ENCODE measurements at regions not wholly inside any gene's neighbourhood (a gene's known extent, or its start where the extent isn't known, plus 50 kb on each side); places are given as distances from the start of the nearest gene placed in this dataset.

- DNase-seq (ENCODE audit: low spot score) (no peak), ATAC-seq (ENCODE audit: low FRiP score) (no peak)
- TF ChIP-seq, protein P1, sequence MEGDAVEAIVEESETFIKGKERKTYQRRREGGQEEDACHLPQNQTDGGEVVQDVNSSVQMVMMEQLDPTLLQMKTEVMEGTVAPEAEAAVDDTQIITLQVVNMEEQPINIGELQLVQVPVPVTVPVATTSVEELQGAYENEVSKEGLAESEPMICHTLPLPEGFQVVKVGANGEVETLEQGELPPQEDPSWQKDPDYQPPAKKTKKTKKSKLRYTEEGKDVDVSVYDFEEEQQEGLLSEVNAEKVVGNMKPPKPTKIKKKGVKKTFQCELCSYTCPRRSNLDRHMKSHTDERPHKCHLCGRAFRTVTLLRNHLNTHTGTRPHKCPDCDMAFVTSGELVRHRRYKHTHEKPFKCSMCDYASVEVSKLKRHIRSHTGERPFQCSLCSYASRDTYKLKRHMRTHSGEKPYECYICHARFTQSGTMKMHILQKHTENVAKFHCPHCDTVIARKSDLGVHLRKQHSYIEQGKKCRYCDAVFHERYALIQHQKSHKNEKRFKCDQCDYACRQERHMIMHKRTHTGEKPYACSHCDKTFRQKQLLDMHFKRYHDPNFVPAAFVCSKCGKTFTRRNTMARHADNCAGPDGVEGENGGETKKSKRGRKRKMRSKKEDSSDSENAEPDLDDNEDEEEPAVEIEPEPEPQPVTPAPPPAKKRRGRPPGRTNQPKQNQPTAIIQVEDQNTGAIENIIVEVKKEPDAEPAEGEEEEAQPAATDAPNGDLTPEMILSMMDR (IDR thresholded peaks at IDR 0.05) = no peak
These were observed 158.0 kb upstream of the GYPA start for GRCh38 chr4:144298519-144298918.

DNA sequence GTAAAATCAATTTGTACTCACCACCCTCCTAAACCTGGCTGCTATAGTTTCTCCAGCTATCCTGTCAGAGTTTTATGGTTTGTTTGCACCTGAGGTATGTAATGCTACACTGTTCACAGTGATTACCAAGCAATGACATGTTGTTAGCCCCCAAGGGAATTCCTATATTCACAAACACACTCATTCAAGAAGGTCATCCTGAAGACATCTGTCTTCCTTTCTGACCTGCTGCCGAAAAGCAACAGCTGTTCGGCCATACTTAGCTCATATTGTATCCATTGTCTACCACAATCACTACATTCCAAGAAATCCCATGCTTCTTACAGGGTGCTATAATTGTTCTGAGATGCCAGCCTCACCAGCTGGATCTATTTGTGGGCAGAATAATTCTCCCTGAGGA is 160.1 kb upstream of the GYPA start:
- TF ChIP-seq, protein P1 (IDR thresholded peaks at IDR 0.05) = no peak
- DNase-seq (ENCODE audit: low spot score) (no peak), ATAC-seq (ENCODE audit: low FRiP score) (no peak)

DNA sequence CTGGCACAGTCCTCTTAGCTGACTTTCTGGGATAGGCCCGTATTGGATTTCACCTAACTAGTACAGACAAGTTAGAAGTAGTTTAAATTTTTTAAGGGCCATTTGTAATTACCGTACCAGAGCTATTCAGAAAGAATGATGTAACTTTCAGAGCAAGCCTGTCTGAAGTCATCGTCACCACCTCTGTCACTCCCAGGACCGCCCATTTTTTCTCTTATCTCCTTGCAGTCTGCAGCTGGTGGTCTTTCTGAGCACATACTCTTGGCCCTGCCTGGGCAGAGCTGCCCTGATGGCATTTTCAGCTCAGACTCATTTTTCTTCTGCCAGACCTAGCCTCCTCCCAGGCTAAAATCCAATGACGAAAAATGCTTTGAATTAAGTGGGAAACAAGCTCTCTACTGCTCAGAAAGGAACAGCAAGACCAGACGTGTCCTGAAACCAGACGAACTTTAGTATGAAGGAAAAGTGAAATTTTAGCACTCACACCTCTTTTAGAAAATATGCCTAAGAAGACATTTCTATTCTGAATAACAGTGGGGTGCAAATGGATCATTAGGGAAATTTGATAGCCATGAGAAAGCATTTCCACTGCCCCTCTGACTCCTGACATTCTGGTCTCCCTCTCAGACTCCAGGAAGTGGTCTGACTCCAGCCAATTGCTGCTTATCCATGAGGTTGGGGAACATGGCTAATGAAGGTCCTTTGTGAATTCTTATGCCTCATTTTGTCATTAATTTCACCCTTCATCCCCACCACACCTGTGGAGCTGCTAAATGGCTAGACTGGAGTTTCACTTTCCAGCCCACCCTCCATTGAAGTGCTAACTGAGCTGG is 162.4 kb upstream of the GYPA start:
- ATAC-seq (ENCODE audit: low FRiP score) = no peak
- TF ChIP-seq, protein P1 (IDR thresholded peaks at IDR 0.05) = no peak
- no peak for DNase-seq (ENCODE audit: low spot score)

GRCh38 chr4:144304025-144304424 is 163.5 kb upstream of the GYPA start:
- DNase-seq (ENCODE audit: low spot score) = no peak
- no peak for ATAC-seq (ENCODE audit: low FRiP score)
- TF ChIP-seq, protein P1 (IDR thresholded peaks at IDR 0.05) = no peak

GRCh38 chr4:144310535-144310934 is 170.0 kb upstream of the GYPA start:
- TF ChIP-seq, protein P1 (IDR thresholded peaks at IDR 0.05) = no peak
- DNase-seq (ENCODE audit: low spot score) (no peak), ATAC-seq (ENCODE audit: low FRiP score) (no peak)

DNA sequence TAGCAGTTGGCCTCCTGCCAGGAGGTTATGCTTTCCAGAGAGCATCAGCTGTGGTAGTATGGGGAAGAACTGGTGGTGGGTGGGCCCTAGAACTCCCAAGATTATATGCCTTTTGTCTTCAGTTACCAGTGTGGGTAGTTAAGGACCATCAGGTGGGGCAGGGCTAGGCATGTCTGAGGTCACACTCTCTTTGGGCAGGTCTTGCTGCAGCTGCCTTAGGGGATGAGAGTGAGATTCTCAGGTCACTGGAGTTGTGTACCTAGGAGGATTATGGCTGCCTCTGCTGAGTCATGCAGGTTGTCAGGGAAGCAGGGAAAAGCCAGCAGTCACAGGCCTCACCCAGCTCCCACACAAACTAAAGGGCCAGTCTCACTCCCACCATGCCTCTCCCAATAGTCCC is 172.9 kb upstream of the GYPA start:
- ATAC-seq (ENCODE audit: low FRiP score) (no peak), DNase-seq (ENCODE audit: low spot score) (no peak)
- TF ChIP-seq, protein P1 (IDR thresholded peaks at IDR 0.05) = no peak

- TF ChIP-seq, protein P1 (IDR thresholded peaks at IDR 0.05) = no peak
- no peak for DNase-seq (ENCODE audit: low spot score)
- no peak for ATAC-seq (ENCODE audit: low FRiP score)
These were observed 176.4 kb upstream of the GYPA start for GRCh38 chr4:144316869-144317268.

All from omental fat pad (tissue), 3 donors.